ENCODE measurements at regions not wholly inside any gene's neighbourhood (a gene's known extent, or its start where the extent isn't known, plus 50 kb on each side); places are given as distances from the start of the nearest gene placed in this dataset.
A peak's percentile ranks its signal among the peaks of the same experiment; 100 is the strongest.

DNA sequence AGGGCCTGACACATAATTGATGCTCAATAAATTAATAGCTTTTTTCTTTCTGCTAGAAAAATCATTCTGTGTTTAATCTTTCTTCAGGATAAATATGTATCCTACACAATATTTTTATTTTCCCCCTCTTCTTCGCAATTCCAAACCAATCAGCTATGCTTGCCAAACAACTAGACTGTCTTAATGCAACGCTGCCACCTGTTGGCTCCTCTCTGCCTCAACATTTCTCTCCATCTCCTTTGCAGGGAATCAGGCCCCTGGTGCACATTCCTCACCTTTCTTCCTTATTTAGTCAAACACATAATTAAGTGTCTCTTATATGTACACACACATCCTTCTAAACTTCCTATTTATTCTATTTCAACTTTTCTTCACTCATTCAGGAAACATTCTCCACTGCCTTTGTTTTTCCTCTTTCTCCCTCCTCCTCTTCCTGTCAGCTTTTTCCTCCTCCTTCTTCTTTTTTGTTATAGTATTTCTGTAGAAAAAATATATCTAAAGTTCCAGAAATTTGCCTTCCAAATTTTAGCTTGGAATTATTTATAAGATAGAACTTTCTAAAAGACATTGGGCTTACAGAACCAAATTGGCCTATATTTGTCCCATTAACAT lies 406.0 kb downstream of the PRKD1 start:
- TF ChIP-seq JUN (CRISPR knock-in tag; IDR thresholded peaks at IDR 0.05) (no peak), NR3C1 (CRISPR knock-in tag; conservative IDR thresholded peaks at IDR 0.05; ENCODE audit: low read depth) (no peak), ELF4 (CRISPR knock-in tag; IDR thresholded peaks at IDR 0.05; ENCODE audit: low read depth) (no peak), TCF7 (CRISPR knock-in tag; IDR thresholded peaks at IDR 0.05; ENCODE audit: low read depth) (no peak), TP53 (CRISPR knock-in tag; IDR thresholded peaks at IDR 0.05) (no peak)
- TF ChIP-seq, protein P1, sequence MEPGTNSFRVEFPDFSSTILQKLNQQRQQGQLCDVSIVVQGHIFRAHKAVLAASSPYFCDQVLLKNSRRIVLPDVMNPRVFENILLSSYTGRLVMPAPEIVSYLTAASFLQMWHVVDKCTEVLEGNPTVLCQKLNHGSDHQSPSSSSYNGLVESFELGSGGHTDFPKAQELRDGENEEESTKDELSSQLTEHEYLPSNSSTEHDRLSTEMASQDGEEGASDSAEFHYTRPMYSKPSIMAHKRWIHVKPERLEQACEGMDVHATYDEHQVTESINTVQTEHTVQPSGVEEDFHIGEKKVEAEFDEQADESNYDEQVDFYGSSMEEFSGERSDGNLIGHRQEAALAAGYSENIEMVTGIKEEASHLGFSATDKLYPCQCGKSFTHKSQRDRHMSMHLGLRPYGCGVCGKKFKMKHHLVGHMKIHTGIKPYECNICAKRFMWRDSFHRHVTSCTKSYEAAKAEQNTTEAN (CRISPR knock-in tag; IDR thresholded peaks at IDR 0.05), result no peak
- TF ChIP-seq, protein P2, sequence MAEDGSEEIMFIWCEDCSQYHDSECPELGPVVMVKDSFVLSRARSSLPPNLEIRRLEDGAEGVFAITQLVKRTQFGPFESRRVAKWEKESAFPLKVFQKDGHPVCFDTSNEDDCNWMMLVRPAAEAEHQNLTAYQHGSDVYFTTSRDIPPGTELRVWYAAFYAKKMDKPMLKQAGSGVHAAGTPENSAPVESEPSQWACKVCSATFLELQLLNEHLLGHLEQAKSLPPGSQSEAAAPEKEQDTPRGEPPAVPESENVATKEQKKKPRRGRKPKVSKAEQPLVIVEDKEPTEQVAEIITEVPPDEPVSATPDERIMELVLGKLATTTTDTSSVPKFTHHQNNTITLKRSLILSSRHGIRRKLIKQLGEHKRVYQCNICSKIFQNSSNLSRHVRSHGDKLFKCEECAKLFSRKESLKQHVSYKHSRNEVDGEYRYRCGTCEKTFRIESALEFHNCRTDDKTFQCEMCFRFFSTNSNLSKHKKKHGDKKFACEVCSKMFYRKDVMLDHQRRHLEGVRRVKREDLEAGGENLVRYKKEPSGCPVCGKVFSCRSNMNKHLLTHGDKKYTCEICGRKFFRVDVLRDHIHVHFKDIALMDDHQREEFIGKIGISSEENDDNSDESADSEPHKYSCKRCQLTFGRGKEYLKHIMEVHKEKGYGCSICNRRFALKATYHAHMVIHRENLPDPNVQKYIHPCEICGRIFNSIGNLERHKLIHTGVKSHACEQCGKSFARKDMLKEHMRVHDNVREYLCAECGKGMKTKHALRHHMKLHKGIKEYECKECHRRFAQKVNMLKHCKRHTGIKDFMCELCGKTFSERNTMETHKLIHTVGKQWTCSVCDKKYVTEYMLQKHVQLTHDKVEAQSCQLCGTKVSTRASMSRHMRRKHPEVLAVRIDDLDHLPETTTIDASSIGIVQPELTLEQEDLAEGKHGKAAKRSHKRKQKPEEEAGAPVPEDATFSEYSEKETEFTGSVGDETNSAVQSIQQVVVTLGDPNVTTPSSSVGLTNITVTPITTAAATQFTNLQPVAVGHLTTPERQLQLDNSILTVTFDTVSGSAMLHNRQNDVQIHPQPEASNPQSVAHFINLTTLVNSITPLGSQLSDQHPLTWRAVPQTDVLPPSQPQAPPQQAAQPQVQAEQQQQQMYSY (CRISPR knock-in tag; IDR thresholded peaks at IDR 0.05), result no peak
- TF ChIP-seq, protein P3, sequence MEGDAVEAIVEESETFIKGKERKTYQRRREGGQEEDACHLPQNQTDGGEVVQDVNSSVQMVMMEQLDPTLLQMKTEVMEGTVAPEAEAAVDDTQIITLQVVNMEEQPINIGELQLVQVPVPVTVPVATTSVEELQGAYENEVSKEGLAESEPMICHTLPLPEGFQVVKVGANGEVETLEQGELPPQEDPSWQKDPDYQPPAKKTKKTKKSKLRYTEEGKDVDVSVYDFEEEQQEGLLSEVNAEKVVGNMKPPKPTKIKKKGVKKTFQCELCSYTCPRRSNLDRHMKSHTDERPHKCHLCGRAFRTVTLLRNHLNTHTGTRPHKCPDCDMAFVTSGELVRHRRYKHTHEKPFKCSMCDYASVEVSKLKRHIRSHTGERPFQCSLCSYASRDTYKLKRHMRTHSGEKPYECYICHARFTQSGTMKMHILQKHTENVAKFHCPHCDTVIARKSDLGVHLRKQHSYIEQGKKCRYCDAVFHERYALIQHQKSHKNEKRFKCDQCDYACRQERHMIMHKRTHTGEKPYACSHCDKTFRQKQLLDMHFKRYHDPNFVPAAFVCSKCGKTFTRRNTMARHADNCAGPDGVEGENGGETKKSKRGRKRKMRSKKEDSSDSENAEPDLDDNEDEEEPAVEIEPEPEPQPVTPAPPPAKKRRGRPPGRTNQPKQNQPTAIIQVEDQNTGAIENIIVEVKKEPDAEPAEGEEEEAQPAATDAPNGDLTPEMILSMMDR (IDR thresholded peaks at IDR 0.05), result peak; percentile 36; the same call in 1 of the 2 replicates

Data from WTC11 (cell line).